ENCODE measurements at regions not wholly inside any gene's neighbourhood (a gene's known extent, or its start where the extent isn't known, plus 50 kb on each side); places are given as distances from the start of the nearest gene placed in this dataset.
"Not testable (repeated sequence)": the region's sequence is repeated elsewhere in the genome, so short reads cannot be mapped to it uniquely, and the experiment has no call there.

- 62% methylated on average over 3 of the region's 3 CpGs; no CpG with 5 or more reads in 9 of the 10 experiments for WGBS, 10 experiments
- in situ Hi-C loops (cut with MboI; ENCODE audit: low pct_unique_long_range_greater_than_20kb in 2 of 9, low sequenced_read_pairs in 9 of 9, unreplicated experiment in 9 of 9) = no loop called here
- no peak overlapping the region for H3K27ac ChIP-seq
- H3K4me3 ChIP-seq = no peak overlapping the region
- H3K4me1 ChIP-seq (replicated peaks in 1 of 2) = no peaks in the 10 kb centered on the region
- ATAC-seq (replicated peaks in 6 of 8) = no peak
Observed at GRCh38 chrX:27251369-27251768, 211.8 kb downstream of the PPP4R3C start.

DNA sequence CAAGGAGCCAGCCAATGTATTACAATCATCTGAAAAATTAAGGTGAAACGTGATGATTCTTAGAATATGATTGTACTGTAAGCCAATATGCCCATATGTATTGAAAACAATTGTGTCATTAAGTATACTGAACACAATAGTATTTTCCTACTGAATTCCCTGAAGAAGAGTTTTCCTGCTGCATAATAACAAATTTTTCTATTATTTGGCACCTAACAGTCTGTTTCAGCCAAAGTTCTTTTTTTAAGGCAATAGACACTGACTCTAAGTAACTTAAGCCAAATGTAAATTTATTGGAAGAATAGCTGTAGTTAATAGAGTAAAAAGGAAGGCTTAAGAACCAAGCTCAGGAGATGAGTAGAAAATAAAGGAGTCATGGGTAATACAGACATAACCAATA is 220.6 kb downstream of the PPP4R3C start:
- H3K4me3 ChIP-seq = no peak overlapping the region
- in situ Hi-C loops (cut with MboI; ENCODE audit: low pct_unique_long_range_greater_than_20kb in 2 of 9, low sequenced_read_pairs in 9 of 9, unreplicated experiment in 9 of 9) = no loop called here
- no peak overlapping the region for H3K27ac ChIP-seq
- WGBS, 10 experiments = 0 to 80% (median 32%) methylated on average over 1 of the region's 1 CpG; no CpG with 5 or more reads in 4 of the 10 experiments
- H3K4me1 ChIP-seq (replicated peaks in 1 of 2) = no peaks in the 10 kb centered on the region
- ATAC-seq (replicated peaks in 6 of 8) = no peak

DNA sequence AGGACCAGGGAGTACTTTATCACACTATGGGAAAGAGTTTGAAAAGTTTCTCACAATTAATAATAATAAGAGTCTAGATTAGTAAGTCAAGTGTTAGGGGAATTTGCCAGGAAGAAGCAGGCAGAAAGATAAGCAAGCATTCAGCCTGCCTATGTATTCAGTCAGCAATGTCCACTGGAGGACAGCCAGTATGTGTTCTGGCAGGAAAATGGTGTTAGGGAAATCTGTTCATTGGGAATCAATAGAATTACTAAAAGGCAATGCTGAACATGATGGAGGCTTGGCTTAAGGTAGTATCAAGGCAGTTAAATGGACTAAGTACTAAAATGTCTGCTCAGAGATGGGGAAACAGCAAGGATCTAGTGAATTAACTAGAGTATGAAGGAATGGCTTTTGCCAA is 221.2 kb downstream of the PPP4R3C start:
- Histone ChIP-seq H3K27ac (no peak overlapping the region), H3K4me1 (replicated peaks in 1 of 2) (no peaks in the 10 kb centered on the region), H3K4me3 (no peak overlapping the region)
- ATAC-seq (replicated peaks in 6 of 8) = no peak
- in situ Hi-C loops (cut with MboI; ENCODE audit: low pct_unique_long_range_greater_than_20kb in 2 of 9, low sequenced_read_pairs in 9 of 9, unreplicated experiment in 9 of 9) = no loop called here

- in situ Hi-C loops (cut with MboI; ENCODE audit: low pct_unique_long_range_greater_than_20kb in 2 of 9, low sequenced_read_pairs in 9 of 9, unreplicated experiment in 9 of 9); ATAC-seq (replicated peaks in 6 of 8): not testable (repeated sequence)
Observed at GRCh38 chrX:27240042-27240441, 223.1 kb downstream of the PPP4R3C start.

DNA sequence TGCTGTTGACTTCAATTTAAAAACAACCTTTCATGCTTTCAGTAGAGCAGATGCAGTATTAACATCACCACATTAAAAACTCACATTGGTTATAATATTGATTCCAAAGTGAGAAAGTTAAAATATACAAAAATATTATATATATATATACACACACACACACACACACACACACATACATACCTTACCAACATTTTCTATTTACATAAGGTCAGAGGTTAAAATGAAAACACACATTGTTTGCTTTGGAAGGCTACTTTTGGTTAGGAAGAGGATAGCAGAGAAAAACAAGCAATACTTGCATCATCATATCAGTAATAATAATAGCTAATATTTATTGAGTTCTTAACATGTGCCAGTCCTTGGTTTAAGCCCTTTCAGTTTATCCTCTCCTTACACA is 226.5 kb downstream of the PPP4R3C start:
- H3K4me3 ChIP-seq = no peak overlapping the region
- in situ Hi-C loops (cut with MboI; ENCODE audit: low pct_unique_long_range_greater_than_20kb in 2 of 9, low sequenced_read_pairs in 9 of 9, unreplicated experiment in 9 of 9) = no loop called here
- H3K4me1 ChIP-seq (replicated peaks in 1 of 2) = no peaks in the 10 kb centered on the region
- no peak for ATAC-seq (replicated peaks in 6 of 8)
- no peak overlapping the region for H3K27ac ChIP-seq

More at GRCh38 chrX:27240042-27240441, 223.1 kb downstream of the PPP4R3C start:
- not testable (repeated sequence) for H3K27ac ChIP-seq; H3K4me3 ChIP-seq; H3K4me1 ChIP-seq (replicated peaks in 1 of 2)
- 44 to 100% (median 73%) methylated on average over 1 to 2 of the region's 4 CpGs; no CpG with 5 or more reads in 7 of the 10 experiments for WGBS, 10 experiments

DNA sequence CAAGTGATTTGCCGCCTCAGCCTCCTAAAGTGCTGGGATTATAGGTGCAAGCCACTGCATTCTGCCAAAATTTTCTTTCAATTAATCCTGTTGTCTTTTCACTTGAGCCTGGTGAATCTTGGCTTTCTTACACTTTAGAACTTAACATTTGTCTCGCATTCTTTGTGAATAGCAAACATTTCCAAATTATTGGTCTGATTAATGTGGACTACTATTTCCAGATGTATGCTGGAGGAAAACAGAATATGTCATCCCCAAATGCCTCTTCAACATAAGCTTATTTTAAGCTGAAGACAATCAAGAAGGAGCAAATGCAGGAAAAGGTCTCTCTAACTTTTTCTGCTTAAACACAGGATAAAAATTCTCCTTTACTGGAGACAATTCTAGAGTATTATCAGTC is 233.4 kb downstream of the PPP4R3C start:
- WGBS, 10 experiments = 0 to 45% methylated on average over 2 of the region's 2 CpGs; no CpG with 5 or more reads in 8 of the 10 experiments
- in situ Hi-C loops (cut with MboI; ENCODE audit: low pct_unique_long_range_greater_than_20kb in 2 of 9, low sequenced_read_pairs in 9 of 9, unreplicated experiment in 9 of 9) = no loop called here

DNA sequence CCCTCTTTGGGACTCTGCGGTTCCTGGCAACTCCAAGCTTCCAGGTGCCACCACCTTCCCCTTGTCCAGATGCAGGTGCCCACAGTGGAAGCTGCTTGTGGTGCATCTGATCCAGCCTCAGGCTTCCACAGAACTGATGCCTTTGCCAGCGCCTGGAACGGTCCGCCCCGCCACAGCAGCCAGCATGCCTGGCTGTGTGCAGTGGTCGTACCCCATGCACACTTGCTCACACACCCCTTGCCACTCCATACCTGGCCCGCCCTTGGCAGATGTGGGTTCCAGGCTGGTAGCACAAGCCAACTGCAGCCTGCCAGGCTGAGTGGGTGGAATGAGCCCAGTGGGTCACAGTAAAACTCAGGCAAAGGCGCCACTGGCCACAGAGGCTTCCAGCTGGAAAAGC is 240.5 kb downstream of the PPP4R3C start:
- no peaks in the 10 kb centered on the region for H3K4me1 ChIP-seq (replicated peaks in 1 of 2)
- no peak overlapping the region for H3K27ac ChIP-seq
- ATAC-seq (replicated peaks in 6 of 8) = no peak
- in situ Hi-C loops (cut with MboI; ENCODE audit: low pct_unique_long_range_greater_than_20kb in 2 of 9, low sequenced_read_pairs in 9 of 9, unreplicated experiment in 9 of 9) = no loop called here
- WGBS, 10 experiments = no CpG with 5 or more reads among the region's 8 CpGs
- H3K4me3 ChIP-seq = no peak overlapping the region

More for the DNA sequence above, 233.4 kb downstream of the PPP4R3C start:
- no peaks in the 10 kb centered on the region for H3K4me1 ChIP-seq (replicated peaks in 1 of 2)
- H3K27ac ChIP-seq = no peak overlapping the region
- no peak overlapping the region for H3K4me3 ChIP-seq
- no peak for ATAC-seq (replicated peaks in 6 of 8)

- Histone ChIP-seq H3K4me1 (replicated peaks in 1 of 2) (no peaks in the 10 kb centered on the region), H3K27ac (no peak overlapping the region), H3K4me3 (no peak overlapping the region)
- in situ Hi-C loops (cut with MboI; ENCODE audit: low pct_unique_long_range_greater_than_20kb in 2 of 9, low sequenced_read_pairs in 9 of 9, unreplicated experiment in 9 of 9) = loop anchor here in 1 of 9 experiments (25.0 kb wide), 1 partner anchor 399 kb away; no protein-coding TSS in a partner anchor
- peak in 1 of 8 experiments; percentile 37 for ATAC-seq (replicated peaks in 6 of 8)
- WGBS, 10 experiments = 0 to 38% (median 13%) methylated on average over 1 to 5 of the region's 5 CpGs; no CpG with 5 or more reads in 3 of the 10 experiments
Observed at GRCh38 chrX:27186671-27187070, 276.5 kb downstream of the PPP4R3C start.

- in situ Hi-C loops (cut with MboI; ENCODE audit: low pct_unique_long_range_greater_than_20kb in 2 of 9, low sequenced_read_pairs in 9 of 9, unreplicated experiment in 9 of 9) = no loop called here
Observed at GRCh38 chrX:27163236-27163635, 299.9 kb downstream of the PPP4R3C start.

GRCh38 chrX:27162496-27162895 is 300.6 kb downstream of the PPP4R3C start:
- no peaks in the 10 kb centered on the region for H3K4me1 ChIP-seq (replicated peaks in 1 of 2)
- H3K27ac ChIP-seq = no peak overlapping the region
- no peak overlapping the region for H3K4me3 ChIP-seq
- WGBS, 10 experiments = 67 to 80% (median 80%) methylated on average over 1 of the region's 1 CpG; no CpG with 5 or more reads in 7 of the 10 experiments
- ATAC-seq (replicated peaks in 6 of 8) = no peak
- in situ Hi-C loops (cut with MboI; ENCODE audit: low pct_unique_long_range_greater_than_20kb in 2 of 9, low sequenced_read_pairs in 9 of 9, unreplicated experiment in 9 of 9) = no loop called here

More at GRCh38 chrX:27163236-27163635, 299.9 kb downstream of the PPP4R3C start:
- no peak for ATAC-seq (replicated peaks in 6 of 8)
- H3K4me3 ChIP-seq = no peak overlapping the region
- no peak overlapping the region for H3K27ac ChIP-seq
- WGBS, 10 experiments = 41 to 100% (median 54%) methylated on average over 2 to 4 of the region's 4 CpGs; no CpG with 5 or more reads in 6 of the 10 experiments
- no peaks in the 10 kb centered on the region for H3K4me1 ChIP-seq (replicated peaks in 1 of 2)

DNA sequence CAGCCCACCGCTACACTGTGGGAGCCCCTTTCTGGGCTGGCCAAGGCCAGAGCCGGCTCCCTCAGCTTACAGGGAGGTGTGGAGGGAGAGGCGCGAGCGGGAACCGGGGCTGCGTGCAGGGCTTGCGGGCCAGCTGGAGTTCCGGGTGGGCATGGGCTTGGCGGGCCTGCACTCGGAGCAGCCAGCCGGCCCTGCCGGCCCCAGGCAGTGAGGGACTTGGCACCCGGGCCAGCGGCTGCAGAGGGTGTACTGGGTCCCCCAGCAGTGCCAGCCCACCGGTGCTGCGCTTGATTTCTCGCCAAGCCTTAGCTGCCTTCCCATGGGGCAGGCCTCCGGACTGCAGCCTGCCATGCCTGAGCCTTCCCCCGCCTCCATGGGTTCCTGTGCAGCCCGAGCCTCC is 306.2 kb downstream of the PPP4R3C start:
- ATAC-seq (replicated peaks in 6 of 8); H3K4me3 ChIP-seq; H3K27ac ChIP-seq; in situ Hi-C loops (cut with MboI; ENCODE audit: low pct_unique_long_range_greater_than_20kb in 2 of 9, low sequenced_read_pairs in 9 of 9, unreplicated experiment in 9 of 9); H3K4me1 ChIP-seq (replicated peaks in 1 of 2): not testable (repeated sequence)
- WGBS, 10 experiments = 58 to 89% methylated on average over 6 to 8 of the region's 21 CpGs; no CpG with 5 or more reads in 8 of the 10 experiments

DNA sequence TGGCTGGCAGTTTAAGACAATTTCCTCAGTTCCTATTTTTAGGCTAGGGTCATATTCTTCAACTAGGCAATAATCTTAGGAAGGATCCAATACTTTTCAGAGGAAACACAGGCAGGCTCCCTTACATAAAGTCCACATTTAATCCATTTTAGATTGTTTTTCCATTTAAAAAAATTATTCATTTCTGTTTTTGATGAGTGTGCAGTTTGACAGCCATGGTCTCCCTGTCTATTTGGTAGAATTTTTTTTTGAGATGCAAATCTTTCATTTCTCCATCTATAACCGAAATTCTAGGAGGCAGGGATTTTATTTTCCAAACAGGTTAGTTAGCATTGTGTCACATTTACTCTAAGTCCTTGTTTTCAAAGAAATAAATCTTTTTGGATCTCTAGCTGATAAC is 326.8 kb downstream of the PPP4R3C start:
- WGBS, 10 experiments = 0 to 100% (median 5%) methylated on average over 1 of the region's 1 CpG; no CpG with 5 or more reads in 2 of the 10 experiments
- in situ Hi-C loops (cut with MboI; ENCODE audit: low pct_unique_long_range_greater_than_20kb in 2 of 9, low sequenced_read_pairs in 9 of 9, unreplicated experiment in 9 of 9) = no loop called here
- Histone ChIP-seq H3K4me3 (no peak overlapping the region), H3K4me1 (replicated peaks in 1 of 2) (no peaks in the 10 kb centered on the region), H3K27ac (no peak overlapping the region)
- ATAC-seq (replicated peaks in 6 of 8) = no peak

DNA sequence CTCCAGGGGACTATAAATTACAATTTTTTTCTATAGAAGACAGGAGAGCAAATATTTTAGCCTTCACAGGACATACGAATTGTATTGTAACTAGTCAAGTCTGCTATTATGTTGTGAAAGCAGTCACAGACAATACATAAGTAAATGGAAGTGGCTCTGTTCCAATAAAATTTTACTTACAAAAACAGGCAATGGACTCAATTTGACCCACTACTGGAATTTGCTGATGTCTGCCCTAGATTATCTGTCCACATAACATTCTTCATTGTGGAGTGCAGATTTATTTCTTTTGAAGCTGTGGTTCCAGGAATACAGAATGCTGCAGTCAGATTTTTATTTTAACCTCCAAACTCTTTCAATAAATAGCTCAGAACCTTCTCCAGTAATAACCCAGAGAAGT is 330.3 kb downstream of the PPP4R3C start:
- 0 to 83% (median 40%) methylated on average over 1 of the region's 1 CpG; no CpG with 5 or more reads in 5 of the 10 experiments for WGBS, 10 experiments
- in situ Hi-C loops (cut with MboI; ENCODE audit: low pct_unique_long_range_greater_than_20kb in 2 of 9, low sequenced_read_pairs in 9 of 9, unreplicated experiment in 9 of 9) = no loop called here

DNA sequence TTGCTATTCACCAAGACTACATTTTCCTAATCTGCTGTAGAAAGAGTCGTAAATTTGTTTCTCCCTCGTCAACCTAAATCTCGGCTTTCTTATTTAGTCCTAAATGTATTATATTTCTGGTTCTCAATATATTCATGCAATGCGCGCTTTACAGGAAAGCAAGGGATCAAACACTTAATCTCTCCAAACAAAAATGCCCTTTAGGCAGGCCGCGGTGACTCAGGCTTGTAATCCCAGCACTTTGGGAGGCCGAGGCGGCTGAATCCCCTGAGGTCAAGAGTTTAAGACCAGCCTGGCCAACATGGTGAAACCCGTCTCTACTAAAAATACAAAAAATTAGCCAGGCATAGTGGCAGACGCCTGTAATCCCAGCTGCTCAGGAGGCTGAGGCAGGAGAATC is 376.0 kb downstream of the PPP4R3C start:
- H3K27ac ChIP-seq; in situ Hi-C loops (cut with MboI; ENCODE audit: low pct_unique_long_range_greater_than_20kb in 2 of 9, low sequenced_read_pairs in 9 of 9, unreplicated experiment in 9 of 9); H3K4me3 ChIP-seq; ATAC-seq (replicated peaks in 6 of 8); H3K4me1 ChIP-seq (replicated peaks in 1 of 2): not testable (repeated sequence)
- 13 to 92% (median 61%) methylated on average over 1 to 7 of the region's 11 CpGs; no CpG with 5 or more reads in 4 of the 10 experiments for WGBS, 10 experiments

More for the DNA sequence above, 330.3 kb downstream of the PPP4R3C start:
- Histone ChIP-seq H3K4me3 (no peak overlapping the region), H3K4me1 (replicated peaks in 1 of 2) (no peaks in the 10 kb centered on the region), H3K27ac (no peak overlapping the region)
- ATAC-seq (replicated peaks in 6 of 8) = peak in 4 of 8 experiments; percentile 24 to 73 (median 54)
